ENCODE measurements at regions not wholly inside any gene's neighbourhood (a gene's known extent, or its start where the extent isn't known, plus 50 kb on each side); places are given as distances from the start of the nearest gene placed in this dataset.
"Not testable (repeated sequence)": the region's sequence is repeated elsewhere in the genome, so short reads cannot be mapped to it uniquely, and the experiment has no call there.

- no peak for DNase-seq
- no peaks in the 10 kb centered on the region for H3K27me3 ChIP-seq
- intact Hi-C loops (cut with DNase I) = no loop called here
- no peaks in the 10 kb centered on the region for H3K36me3 ChIP-seq
- 10 to 25% (median 14%) methylated on average over 7 of the region's 7 CpGs for WGBS, 3 donors
- H3K27ac ChIP-seq = no peak overlapping the region
- no peak overlapping the region for H3K4me3 ChIP-seq
- no peaks in the 10 kb centered on the region for H3K9me3 ChIP-seq
- TF ChIP-seq, protein P1, sequence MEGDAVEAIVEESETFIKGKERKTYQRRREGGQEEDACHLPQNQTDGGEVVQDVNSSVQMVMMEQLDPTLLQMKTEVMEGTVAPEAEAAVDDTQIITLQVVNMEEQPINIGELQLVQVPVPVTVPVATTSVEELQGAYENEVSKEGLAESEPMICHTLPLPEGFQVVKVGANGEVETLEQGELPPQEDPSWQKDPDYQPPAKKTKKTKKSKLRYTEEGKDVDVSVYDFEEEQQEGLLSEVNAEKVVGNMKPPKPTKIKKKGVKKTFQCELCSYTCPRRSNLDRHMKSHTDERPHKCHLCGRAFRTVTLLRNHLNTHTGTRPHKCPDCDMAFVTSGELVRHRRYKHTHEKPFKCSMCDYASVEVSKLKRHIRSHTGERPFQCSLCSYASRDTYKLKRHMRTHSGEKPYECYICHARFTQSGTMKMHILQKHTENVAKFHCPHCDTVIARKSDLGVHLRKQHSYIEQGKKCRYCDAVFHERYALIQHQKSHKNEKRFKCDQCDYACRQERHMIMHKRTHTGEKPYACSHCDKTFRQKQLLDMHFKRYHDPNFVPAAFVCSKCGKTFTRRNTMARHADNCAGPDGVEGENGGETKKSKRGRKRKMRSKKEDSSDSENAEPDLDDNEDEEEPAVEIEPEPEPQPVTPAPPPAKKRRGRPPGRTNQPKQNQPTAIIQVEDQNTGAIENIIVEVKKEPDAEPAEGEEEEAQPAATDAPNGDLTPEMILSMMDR (IDR thresholded peaks at IDR 0.05) = no peak
- TF ChIP-seq EP300 (IDR thresholded peaks at IDR 0.05) = no peak
- TF ChIP-seq POLR2A (IDR thresholded peaks at IDR 0.05) = no peak
- H3K4me1 ChIP-seq (ENCODE audit: insufficient read depth) = no peaks in the 10 kb centered on the region
Observed at GRCh38 chr21:33136847-33137502, 67.0 kb downstream of the OLIG1 start.

GRCh38 chr21:33139084-33139483 is 69.1 kb downstream of the OLIG1 start:
- H3K9me3 ChIP-seq = no peaks in the 10 kb centered on the region
- 47 to 56% (median 49%) methylated on average over 18 of the region's 18 CpGs for WGBS, 3 donors
- H3K4me1 ChIP-seq (ENCODE audit: insufficient read depth) = no peaks in the 10 kb centered on the region
- DNase-seq = no peak
- H3K27me3 ChIP-seq = no peaks in the 10 kb centered on the region
- H3K4me3 ChIP-seq = no peak overlapping the region
- no peaks in the 10 kb centered on the region for H3K36me3 ChIP-seq
- no peak overlapping the region for H3K27ac ChIP-seq
- intact Hi-C loops (cut with DNase I) = no loop called here
- TF ChIP-seq EP300 (IDR thresholded peaks at IDR 0.05) = no peak
- no peak for TF ChIP-seq POLR2A (IDR thresholded peaks at IDR 0.05)
- TF ChIP-seq, protein P1 (IDR thresholded peaks at IDR 0.05) = no peak

- Histone ChIP-seq H3K4me3 (no peak overlapping the region), H3K27ac (no peak overlapping the region), H3K9me3 (no peaks in the 10 kb centered on the region), H3K4me1 (ENCODE audit: insufficient read depth) (no peaks in the 10 kb centered on the region), H3K27me3 (no peaks in the 10 kb centered on the region), H3K36me3 (no peaks in the 10 kb centered on the region)
- 76 to 88% (median 78%) methylated on average over 2 of the region's 2 CpGs for WGBS, 3 donors
- no peak for TF ChIP-seq EP300 (IDR thresholded peaks at IDR 0.05)
- TF ChIP-seq POLR2A (IDR thresholded peaks at IDR 0.05) = no peak
- DNase-seq = no peak
- intact Hi-C loops (cut with DNase I) = no loop called here
Observed at GRCh38 chr21:33140288-33140687, 70.3 kb downstream of the OLIG1 start.

DNA sequence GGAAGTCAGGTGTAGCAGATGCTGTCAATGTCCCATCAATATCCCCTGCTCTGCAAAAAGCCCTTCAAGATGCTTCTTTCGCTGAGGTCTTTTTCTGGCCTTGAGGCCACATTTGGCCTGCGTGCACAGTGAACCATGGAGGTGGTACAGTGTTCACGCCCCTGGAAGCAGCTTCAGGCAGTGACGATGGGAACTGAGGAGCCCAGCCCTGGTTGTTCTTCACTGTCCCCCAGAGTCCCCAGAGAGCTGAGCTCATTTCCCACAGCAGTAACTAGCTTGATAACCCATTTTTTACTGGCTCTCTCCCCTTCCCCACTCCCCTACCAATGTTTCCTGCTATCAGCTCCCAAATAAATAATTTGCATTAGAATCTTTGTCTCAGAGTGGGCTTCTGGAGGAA is 76.5 kb downstream of the OLIG1 start:
- Histone ChIP-seq H3K36me3 (no peaks in the 10 kb centered on the region), H3K9me3 (no peaks in the 10 kb centered on the region), H3K27me3 (no peaks in the 10 kb centered on the region), H3K4me1 (ENCODE audit: insufficient read depth) (no peaks in the 10 kb centered on the region), H3K4me3 (no peak overlapping the region), H3K27ac (no peak overlapping the region)
- intact Hi-C loops (cut with DNase I) = no loop called here
- TF ChIP-seq POLR2A (IDR thresholded peaks at IDR 0.05) = no peak
- TF ChIP-seq, protein P1 (IDR thresholded peaks at IDR 0.05) = no peak
- no peak for TF ChIP-seq EP300 (IDR thresholded peaks at IDR 0.05)
- WGBS, 3 donors = 59 to 65% (median 61%) methylated on average over 4 of the region's 4 CpGs
- DNase-seq = no peak

DNA sequence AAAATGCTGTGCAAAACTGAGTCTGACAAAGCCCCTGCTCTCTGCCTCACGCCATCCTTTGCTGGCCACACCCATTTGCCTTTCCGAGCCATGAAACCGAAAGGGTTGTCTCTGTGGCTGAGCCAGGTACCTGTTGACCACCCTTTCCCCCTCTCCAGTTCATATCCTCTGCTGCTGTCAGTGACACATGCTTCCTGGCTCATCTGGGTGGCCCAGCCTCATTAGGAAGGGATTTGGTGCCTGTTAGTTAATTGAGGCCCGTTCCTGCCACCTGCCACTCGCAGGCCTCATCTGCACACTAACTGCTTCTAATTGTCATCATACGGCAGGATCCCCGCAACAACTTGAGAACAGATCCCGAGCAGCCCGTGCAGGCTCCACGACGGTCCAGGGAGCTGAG is 79.2 kb downstream of the OLIG1 start:
- H3K4me1 ChIP-seq (ENCODE audit: insufficient read depth) = no peaks in the 10 kb centered on the region
- no peaks in the 10 kb centered on the region for H3K27me3 ChIP-seq
- no peak overlapping the region for H3K27ac ChIP-seq
- TF ChIP-seq, protein P1 (IDR thresholded peaks at IDR 0.05) = no peak
- TF ChIP-seq EP300 (IDR thresholded peaks at IDR 0.05) = no peak
- no peak for TF ChIP-seq POLR2A (IDR thresholded peaks at IDR 0.05)
- DNase-seq = no peak
- no peaks in the 10 kb centered on the region for H3K36me3 ChIP-seq
- intact Hi-C loops (cut with DNase I) = no loop called here
- no peaks in the 10 kb centered on the region for H3K9me3 ChIP-seq
- WGBS, 3 donors = 42 to 65% (median 46%) methylated on average over 11 of the region's 11 CpGs
- H3K4me3 ChIP-seq = no peak overlapping the region

- intact Hi-C loops (cut with DNase I); H3K4me1 ChIP-seq (ENCODE audit: insufficient read depth); DNase-seq; H3K27ac ChIP-seq; H3K36me3 ChIP-seq; H3K9me3 ChIP-seq; H3K4me3 ChIP-seq; H3K27me3 ChIP-seq: not testable (repeated sequence)
- WGBS, 3 donors = 69 to 72% (median 69%) methylated on average over 3 of the region's 3 CpGs
Observed at GRCh38 chr21:33150968-33151367, 78.8 kb upstream of the IFNAR2 start.

All from ovary (tissue), 7 donors.